HCT116 (cell line): ENCODE measurements at regions not wholly inside any gene's neighbourhood (a gene's known extent, or its start where the extent isn't known, plus 50 kb on each side); places are given as distances from the start of the nearest gene placed in this dataset.

ENCODE experiments used
- ATAC-seq: fragments of 200-7000 bp; cut with Tn5 transposase; 2 replicates; pipeline ENCODE4 v1.9.1; 2020; ENCODE audit warnings: mild to moderate bottlenecking, moderate library complexity
- BruUV-seq: library from RNA; stranded (reverse); fragments of 400-500 nt; replicated peaks from 2 replicates; lab custom pipeline; 2021; lab: Mats Ljungman, UMichigan
- CTCF ChIA-PET: fragments of 300-600 bp; sonication (Branson Sonifier 250); formaldehyde crosslinking; loops from one replicate; lab custom pipeline; 2021; ENCODE audit warnings: antibody characterized with exemption; lab: Charles Lee
- POLR2A ChIA-PET: fragments of 300-600, 350-600 bp; sonication (Branson Sonifier 250); formaldehyde crosslinking; loops from one replicate; lab custom pipeline; 2021; ENCODE audit warnings: antibody characterized with exemption; lab: Charles Lee
- RAD21 ChIA-PET, 2 experiments: fragments of 300-600 bp; sonication (Branson Sonifier 250); formaldehyde crosslinking; loops; one replicate each; lab custom pipeline; 2023; ENCODE audit warnings: low total read pairs in 2 of 2; ENCODE audit not compliant: uncharacterized antibody in 2 of 2, unreplicated experiment in 2 of 2, low non-redundant PET in 1 of 2; lab: Charles Lee
- DNase-seq: peaks from one replicate; pipeline ENCODE4 v3.0.0-alpha.2; 2010; ENCODE audit warnings: low read depth, low spot score
- H2AFZ ChIP-seq: fragments of 200-600 bp; shearing (Covaris generic), sonication (generic); 2 replicates; pipeline ENCODE4 v1.6.1; 2017; ENCODE audit warnings: low read depth, mixed run types, mixed read lengths, antibody characterized with exemption, low read length; ENCODE audit not compliant: poor library complexity, severe bottlenecking
- H3K27ac ChIP-seq: 2 replicates; pipeline ENCODE4 v1.5.1; 2012; ENCODE audit warnings: low read depth, low read length
- H3K27me3 ChIP-seq: fragments of 200-600 bp; sonication (generic); 2 replicates; pipeline ENCODE4 v1.6.1; 2016; ENCODE audit warnings: mixed run types, low read length, mixed read lengths; ENCODE audit not compliant: insufficient read depth
- H3K36me3 ChIP-seq, 2 experiments: fragments of 200-500 bp in 1 of 2; fragments of 200-600 bp in 1 of 2; sonication (Bioruptor generic) in 1 of 2; sonication (generic) in 1 of 2; 2 replicates each; pipeline versions ENCODE4 v1.5.1 to v1.6.1; 2014 to 2016; ENCODE audit warnings: low read length in 2 of 2, inconsistent platforms in 1 of 2, mixed read lengths in 1 of 2, mixed run types in 1 of 2; ENCODE audit not compliant: insufficient read depth in 2 of 2, control insufficient read depth in 1 of 2
- H3K4me1 ChIP-seq, 2 experiments: fragments of 200-600 bp in 1 of 2; sonication (generic) in 1 of 2; 2 replicates each; pipeline versions ENCODE4 v1.5.1 to v1.6.1; 2012 to 2017; ENCODE audit warnings: low read length in 2 of 2, inconsistent platforms in 1 of 2, mild to moderate bottlenecking in 1 of 2, mixed read lengths in 1 of 2, mixed run types in 1 of 2, moderate library complexity in 1 of 2; ENCODE audit not compliant: insufficient read depth in 2 of 2, control insufficient read depth in 1 of 2
- H3K4me2 ChIP-seq: fragments of 200-600 bp; sonication (generic); 2 replicates; pipeline ENCODE4 v1.6.1; 2017; ENCODE audit warnings: mixed run types, low read length, mixed read lengths
- H3K4me3 ChIP-seq, 2 experiments: fragments of 200-600 bp in 1 of 2; sonication (generic) in 1 of 2; replicated peaks in 1 of 2; 2 replicates each; pipeline ENCODE4 v1.5.1; 2011 to 2016; ENCODE audit warnings: low read length in 2 of 2, control low read depth in 1 of 2, low read depth in 1 of 2, mild to moderate bottlenecking in 1 of 2, mixed read lengths in 1 of 2, mixed run types in 1 of 2
- H3K79me2 ChIP-seq: fragments of 200-600 bp; sonication (generic); 2 replicates; pipeline ENCODE4 v1.6.1; 2017; ENCODE audit warnings: mild to moderate bottlenecking, mixed run types, low read length, moderate library complexity, mixed read lengths; ENCODE audit not compliant: insufficient read depth
- H3K9ac ChIP-seq: fragments of 200-600 bp; sonication (generic); 2 replicates; pipeline ENCODE4 v1.6.1; 2016; ENCODE audit warnings: low read length, mixed read lengths
- H3K9me2 ChIP-seq: fragments of 200-600 bp; sonication (generic), shearing (Covaris generic); 2 replicates; pipeline ENCODE4 v1.6.1; 2017; ENCODE audit warnings: mixed run types, mild to moderate bottlenecking, moderate library complexity; ENCODE audit not compliant: insufficient read depth
- H3K9me3 ChIP-seq, 2 experiments: fragments of 200-500 bp in 1 of 2; fragments of 200-600 bp in 1 of 2; sonication (Bioruptor generic) in 1 of 2; sonication (generic) in 1 of 2; 2 replicates each; pipeline ENCODE4 v1.6.1; 2014 to 2017; ENCODE audit warnings: low read length in 2 of 2, mixed read lengths in 2 of 2, inconsistent platforms in 1 of 2, low read depth in 1 of 2, mild to moderate bottlenecking in 1 of 2, mixed run types in 1 of 2, moderate library complexity in 1 of 2; ENCODE audit not compliant: control insufficient read depth in 1 of 2, insufficient read depth in 1 of 2
- H4K20me1 ChIP-seq: fragments of 200-600 bp; sonication (generic), shearing (Covaris generic); 2 replicates; pipeline ENCODE4 v1.6.1; 2017; ENCODE audit warnings: mixed run types, mild to moderate bottlenecking, moderate library complexity; ENCODE audit not compliant: insufficient read depth
- ATF3 ChIP-seq: IDR thresholded peaks from 2 replicates; pipeline ENCODE4 v1.6.1; 2012
- CTCF ChIP-seq, 3 experiments: fragments of 200-600 bp in 1 of 3; sonication (generic) in 1 of 3; IDR thresholded peaks in 2 of 3; conservative IDR thresholded peaks in 1 of 3; 2 replicates each; pipeline ENCODE4 v1.5.1; 2012 to 2017; ENCODE audit warnings: low read depth in 2 of 3, low read length in 2 of 3, antibody characterized with exemption in 1 of 3, borderline replicate concordance in 1 of 3, control low read depth in 1 of 3, mild to moderate bottlenecking in 1 of 3, mixed read lengths in 1 of 3, mixed run types in 1 of 3, moderate library complexity in 1 of 3; ENCODE audit not compliant: insufficient read depth in 1 of 3
- EGR1 ChIP-seq: IDR thresholded peaks from 2 replicates; pipeline ENCODE4 v1.6.1; 2012; ENCODE audit warnings: low read depth
- EZH2 ChIP-seq: fragments of 200-600 bp; sonication (generic); IDR thresholded peaks from 2 replicates; pipeline ENCODE4 v1.6.1; 2017; ENCODE audit warnings: antibody characterized with exemption, mixed run types
- FOSL1 ChIP-seq: IDR thresholded peaks from 2 replicates; pipeline ENCODE4 v1.6.1; 2012; ENCODE audit warnings: low read depth
- MAX ChIP-seq: IDR thresholded peaks from 2 replicates; pipeline ENCODE4 v1.6.1; 2012
- POLR2A ChIP-seq: IDR thresholded peaks from 2 replicates; pipeline ENCODE4 v1.7.0; 2011; ENCODE audit warnings: borderline replicate concordance; ENCODE audit not compliant: insufficient read depth, insufficient read length; ENCODE audit errors: extremely low read depth
- POLR2AphosphoS5 ChIP-seq: IDR thresholded peaks from 2 replicates; pipeline ENCODE4 v1.6.1; 2011; ENCODE audit warnings: mild to moderate bottlenecking, low read depth, low read length, moderate library complexity
- RAD21 ChIP-seq: IDR thresholded peaks from 2 replicates; pipeline ENCODE4 v1.6.1; 2012; ENCODE audit warnings: low read depth, mild to moderate bottlenecking
- SIN3A ChIP-seq: IDR thresholded peaks from 2 replicates; pipeline ENCODE4 v1.6.1; 2012; ENCODE audit warnings: low read depth
- SP1 ChIP-seq: IDR thresholded peaks from 2 replicates; pipeline ENCODE4 v1.6.1; 2012; ENCODE audit warnings: low read depth
- SRF ChIP-seq: IDR thresholded peaks from 2 replicates; pipeline ENCODE4 v1.6.1; 2012; ENCODE audit warnings: low read depth
- TCF7L2 ChIP-seq: IDR thresholded peaks from 2 replicates; pipeline ENCODE4 v1.7.0; 2011; ENCODE audit warnings: borderline replicate concordance, inconsistent platforms; ENCODE audit not compliant: insufficient read depth, insufficient read length; ENCODE audit errors: extremely low read depth
- ZBTB33 ChIP-seq: IDR thresholded peaks from 2 replicates; pipeline ENCODE4 v1.6.1; 2011; ENCODE audit warnings: mild to moderate bottlenecking, low read length, moderate library complexity; ENCODE audit not compliant: insufficient replicate concordance; ENCODE audit errors: extremely low read depth
- ZFX ChIP-seq: fragments of 450-650 bp; IDR thresholded peaks from 2 replicates; pipeline ENCODE4 v1.6.1; 2017
- intact Hi-C: fragments of 100-400 bp; cut with micrococcal nuclease; formaldehyde crosslinking; loops from 2 replicates; pipeline ENCODE4 v1.10.0; 2022

GRCh38 chr2:100206731-100207255, 64.4 kb upstream of the AFF3 start:
- POLR2A ChIA-PET: no interaction called here
- H3K79me2 ChIP-seq: no peaks in the 10 kb centered on the region
- CTCF ChIA-PET: no interaction called here
- no peaks in the 10 kb centered on the region for H4K20me1 ChIP-seq
- no peak overlapping the region for H3K27ac ChIP-seq
- H3K4me2 ChIP-seq: no peak overlapping the region
- RAD21 ChIA-PET: no interaction called here
- no peak overlapping the region for H2AFZ ChIP-seq
- no peaks in the 10 kb centered on the region for H3K36me3 ChIP-seq
- H3K9me2 ChIP-seq: no peaks in the 10 kb centered on the region
- H3K9ac ChIP-seq: no peak overlapping the region
- no peaks in the 10 kb centered on the region for H3K9me3 ChIP-seq
- no peak for ATAC-seq
- no TSS peak for BruUV-seq
- peaks cover 8% of the 10 kb centered on the region; the same call in 1 of the 2 replicates for H3K27me3 ChIP-seq
- H3K4me3 ChIP-seq: no peak overlapping the region
- H3K4me1 ChIP-seq: no peaks in the 10 kb centered on the region
- no peak for TF ChIP-seq MAX
- TF ChIP-seq FOSL1: no peak
- no peak for TF ChIP-seq ATF3
- TF ChIP-seq POLR2A: no peak
- TF ChIP-seq ZBTB33: no peak
- TF ChIP-seq SRF: no peak
- no peak for TF ChIP-seq SP1
- no peak for TF ChIP-seq CTCF (IDR thresholded peaks at IDR 0.05 in 2 of 3, conservative IDR thresholded peaks at IDR 0.05 in 1 of 3; ENCODE audit: borderline replicate concordance in 1 of 3, insufficient read depth in 1 of 3, low read depth in 2 of 3, low read length in 2 of 3)
- no peak for TF ChIP-seq ZFX
- no peak for TF ChIP-seq EZH2
- TF ChIP-seq EGR1: no peak
- TF ChIP-seq POLR2AphosphoS5: no peak
- TF ChIP-seq SIN3A: no peak
- TF ChIP-seq RAD21: no peak
- TF ChIP-seq TCF7L2: no peak
- TF ChIP-seq, all 23 proteins: peak for 0
- no peak for DNase-seq
- intact Hi-C loops: no loop called here
